ENCODE measurements at regions not wholly inside any gene's neighbourhood (a gene's known extent, or its start where the extent isn't known, plus 50 kb on each side); places are given as distances from the start of the nearest gene placed in this dataset.

DNA sequence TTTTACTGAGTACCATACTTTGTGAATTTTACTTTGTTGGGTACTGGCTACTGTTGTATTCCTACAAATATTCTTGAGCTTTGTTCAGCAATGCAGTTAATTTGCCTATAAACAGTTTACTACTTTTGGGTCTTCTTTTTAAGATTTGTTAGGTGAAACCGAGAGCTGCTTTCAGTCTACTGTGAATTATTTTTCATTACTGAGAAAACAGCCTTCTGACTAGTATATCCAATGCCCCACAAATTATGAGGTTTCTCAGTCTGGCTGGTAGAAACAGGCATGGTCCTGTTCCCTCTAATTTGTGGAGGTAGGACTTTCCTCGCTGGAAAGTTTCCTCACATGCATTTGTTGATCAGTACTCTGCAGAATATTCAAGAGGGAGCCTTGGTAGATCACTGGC lies 392.0 kb downstream of the ZSWIM6 start:
- TF ChIP-seq, protein P1, sequence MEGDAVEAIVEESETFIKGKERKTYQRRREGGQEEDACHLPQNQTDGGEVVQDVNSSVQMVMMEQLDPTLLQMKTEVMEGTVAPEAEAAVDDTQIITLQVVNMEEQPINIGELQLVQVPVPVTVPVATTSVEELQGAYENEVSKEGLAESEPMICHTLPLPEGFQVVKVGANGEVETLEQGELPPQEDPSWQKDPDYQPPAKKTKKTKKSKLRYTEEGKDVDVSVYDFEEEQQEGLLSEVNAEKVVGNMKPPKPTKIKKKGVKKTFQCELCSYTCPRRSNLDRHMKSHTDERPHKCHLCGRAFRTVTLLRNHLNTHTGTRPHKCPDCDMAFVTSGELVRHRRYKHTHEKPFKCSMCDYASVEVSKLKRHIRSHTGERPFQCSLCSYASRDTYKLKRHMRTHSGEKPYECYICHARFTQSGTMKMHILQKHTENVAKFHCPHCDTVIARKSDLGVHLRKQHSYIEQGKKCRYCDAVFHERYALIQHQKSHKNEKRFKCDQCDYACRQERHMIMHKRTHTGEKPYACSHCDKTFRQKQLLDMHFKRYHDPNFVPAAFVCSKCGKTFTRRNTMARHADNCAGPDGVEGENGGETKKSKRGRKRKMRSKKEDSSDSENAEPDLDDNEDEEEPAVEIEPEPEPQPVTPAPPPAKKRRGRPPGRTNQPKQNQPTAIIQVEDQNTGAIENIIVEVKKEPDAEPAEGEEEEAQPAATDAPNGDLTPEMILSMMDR (IDR thresholded peaks at IDR 0.05; ENCODE audit: borderline replicate concordance, extremely low read depth, low read length, poor library complexity, severe bottlenecking): no peak
- TF ChIP-seq EZH2 (IDR thresholded peaks at IDR 0.05; ENCODE audit: borderline replicate concordance, low read depth, low read length, severe bottlenecking): no peak
